H9 (cell line): ENCODE measurements at regions not wholly inside any gene's neighbourhood (a gene's known extent, or its start where the extent isn't known, plus 50 kb on each side); places are given as distances from the start of the nearest gene placed in this dataset.

Source experiments
- DNase-seq: peaks from one replicate; pipeline ENCODE4 v3.0.0-alpha.2; 2017
- H2AFZ ChIP-seq: one replicate; pipeline ENCODE4 v1.6.1; 2013; ENCODE audit warnings: mild to moderate bottlenecking, low read length, control low read depth, moderate library complexity
- H2AK5ac ChIP-seq: 2 replicates; pipeline ENCODE4 v1.6.1; 2013; ENCODE audit warnings: low read length, control low read depth, mixed read lengths; ENCODE audit not compliant: insufficient read length
- H2BK120ac ChIP-seq: one replicate; pipeline ENCODE4 v1.6.1; 2013; ENCODE audit warnings: low read depth, mild to moderate bottlenecking, low read length, control low read depth, inconsistent platforms; ENCODE audit not compliant: poor library complexity, severe bottlenecking
- H2BK12ac ChIP-seq: 2 replicates; pipeline ENCODE4 v1.6.1; 2013; ENCODE audit warnings: low read length, control low read depth, mixed read lengths, low read depth; ENCODE audit not compliant: insufficient read length
- H2BK15ac ChIP-seq: 2 replicates; pipeline ENCODE4 v1.6.1; 2013; ENCODE audit warnings: low read depth, low read length, control low read depth
- H2BK20ac ChIP-seq: one replicate; pipeline ENCODE4 v1.6.1; 2013; ENCODE audit warnings: low read depth, mild to moderate bottlenecking, low read length, control low read depth, inconsistent platforms; ENCODE audit not compliant: poor library complexity, severe bottlenecking
- H2BK5ac ChIP-seq: 2 replicates; pipeline ENCODE4 v1.6.1; 2013; ENCODE audit warnings: low read length, control low read depth, mixed read lengths; ENCODE audit not compliant: insufficient read length
- H3K14ac ChIP-seq: 2 replicates; pipeline ENCODE4 v1.6.1; 2013; ENCODE audit warnings: low read length, control low read depth; ENCODE audit not compliant: insufficient read depth
- H3K18ac ChIP-seq: 2 replicates; pipeline ENCODE4 v1.6.1; 2013; ENCODE audit warnings: low read depth, mild to moderate bottlenecking, mixed read lengths, low read length, control low read depth; ENCODE audit not compliant: insufficient read length
- H3K23ac ChIP-seq: 2 replicates; pipeline ENCODE4 v1.6.1; 2013; ENCODE audit warnings: low read length, control low read depth, mixed read lengths, low read depth; ENCODE audit not compliant: insufficient read length
- H3K23me2 ChIP-seq: 2 replicates; pipeline ENCODE4 v1.6.1; 2013; ENCODE audit warnings: low read depth, mild to moderate bottlenecking, mixed read lengths, low read length, control low read depth; ENCODE audit not compliant: insufficient read length, poor library complexity, severe bottlenecking
- H3K27ac ChIP-seq: 2 replicates; pipeline ENCODE4 v1.5.1; 2013; ENCODE audit warnings: low read length, control low read depth, mixed read lengths, low read depth; ENCODE audit not compliant: insufficient read length
- H3K27me3 ChIP-seq: 2 replicates; pipeline ENCODE4 v1.6.1; 2013; ENCODE audit warnings: low read length, control low read depth, inconsistent platforms; ENCODE audit not compliant: insufficient read depth
- H3K4ac ChIP-seq: 2 replicates; pipeline ENCODE4 v1.6.1; 2013; ENCODE audit warnings: low read depth, mild to moderate bottlenecking, control low read depth, inconsistent platforms, low read length, moderate library complexity
- H3K4me1 ChIP-seq: 2 replicates; pipeline ENCODE4 v1.6.1; 2013; ENCODE audit warnings: low read length, control low read depth, inconsistent platforms; ENCODE audit not compliant: insufficient read depth
- H3K4me2 ChIP-seq: 2 replicates; pipeline ENCODE4 v1.6.1; 2013; ENCODE audit warnings: low read length, control low read depth, mixed read lengths; ENCODE audit not compliant: insufficient read length, insufficient read depth
- H3K56ac ChIP-seq: 2 replicates; pipeline ENCODE4 v1.6.1; 2013; ENCODE audit warnings: low read depth, mild to moderate bottlenecking, mixed read lengths, low read length, control low read depth; ENCODE audit not compliant: insufficient read length
- H3K79me1 ChIP-seq: 2 replicates; pipeline ENCODE4 v1.6.1; 2013; ENCODE audit warnings: low read depth, mild to moderate bottlenecking, moderate library complexity, low read length, control low read depth, inconsistent platforms; ENCODE audit not compliant: insufficient read depth, poor library complexity, severe bottlenecking
- H3K79me2 ChIP-seq: 2 replicates; pipeline ENCODE4 v1.6.1; 2013; ENCODE audit warnings: low read length, control low read depth, inconsistent platforms; ENCODE audit not compliant: insufficient read depth
- H3K9ac ChIP-seq: 2 replicates; pipeline ENCODE4 v1.6.1; 2013; ENCODE audit warnings: low read length, control low read depth, mixed read lengths; ENCODE audit not compliant: insufficient read length; ENCODE audit errors: extremely low read depth
- H3K9me3 ChIP-seq: one replicate; pipeline ENCODE4 v1.6.1; 2013; ENCODE audit warnings: low read depth, low read length, inconsistent platforms; ENCODE audit not compliant: control insufficient read depth
- H3T11ph ChIP-seq: one replicate; pipeline ENCODE4 v1.6.1; 2013; ENCODE audit warnings: mild to moderate bottlenecking, low read length, control low read depth, inconsistent platforms
- H4K20me1 ChIP-seq: one replicate; pipeline ENCODE4 v1.6.1; 2013; ENCODE audit not compliant: control insufficient read depth, insufficient read length, insufficient read depth
- H4K5ac ChIP-seq: 2 replicates; pipeline ENCODE4 v1.6.1; 2013; ENCODE audit warnings: low read depth, mild to moderate bottlenecking, mixed read lengths, low read length, control low read depth; ENCODE audit not compliant: insufficient read length
- H4K8ac ChIP-seq: replicated peaks from 2 replicates; pipeline ENCODE4 v1.6.1; 2013; ENCODE audit warnings: low read length, control low read depth, mixed read lengths, low read depth; ENCODE audit not compliant: insufficient read length
- H4K91ac ChIP-seq: 2 replicates; pipeline ENCODE4 v1.6.1; 2013; ENCODE audit warnings: low read depth, mild to moderate bottlenecking, moderate library complexity, mixed read lengths, low read length, control low read depth; ENCODE audit not compliant: insufficient read length
- H3K27ac Mint-ChIP-seq, 3 experiments: 2 replicates in 2 of 3; 3 replicates in 1 of 3; pipeline ENCODE4 v1.8.0; 2020 to 2021; ENCODE audit warnings: mixed read lengths in 3 of 3, mild to moderate bottlenecking in 1 of 3, moderate library complexity in 1 of 3
- H3K27me3 Mint-ChIP-seq: 2 replicates; pipeline ENCODE4 v1.8.0; 2021; ENCODE audit warnings: low read depth, mild to moderate bottlenecking, moderate library complexity, mixed read lengths
- H3K36me3 Mint-ChIP-seq, 3 experiments: 2 replicates in 2 of 3; 3 replicates in 1 of 3; pipeline ENCODE4 v1.8.0; 2020 to 2021; ENCODE audit warnings: low read depth in 3 of 3, mixed read lengths in 3 of 3; ENCODE audit not compliant: insufficient read depth in 1 of 3
- H3K4me1 Mint-ChIP-seq, 2 experiments: 2 replicates each; pipeline ENCODE4 v1.8.0; 2020; ENCODE audit warnings: mixed read lengths in 2 of 2
- H3K4me3 Mint-ChIP-seq, 2 experiments: 2 replicates in 1 of 2; 3 replicates in 1 of 2; pipeline ENCODE4 v1.8.0; 2020 to 2021; ENCODE audit warnings: mild to moderate bottlenecking in 2 of 2, mixed read lengths in 2 of 2, moderate library complexity in 1 of 2
- H3K9me3 Mint-ChIP-seq, 2 experiments: 2 replicates in 1 of 2; 3 replicates in 1 of 2; pipeline ENCODE4 v1.8.0; 2020; ENCODE audit warnings: mild to moderate bottlenecking in 2 of 2, mixed read lengths in 2 of 2, moderate library complexity in 1 of 2
- WGBS: extraction: QIAGEN DNeasy Blood & Tissue Kit; methylation state at CpG from one replicate; pipeline ENCODE4 v1.1.7; 2013; ENCODE audit warnings: missing lambda C conversion rate, low lambda C conversion rate, mixed read lengths; ENCODE audit not compliant: insufficient read length; ENCODE audit errors: extremely low coverage; 5-methylcytosine and 5-hydroxymethylcytosine counted together
- TF ChIP-seq, protein P1 (sequence below): fragments of 200-600 bp; sonication (generic); conservative IDR thresholded peaks from 3 replicates; pipeline ENCODE4 v1.8.0; 2021; ENCODE audit warnings: antibody characterized with exemption, mild to moderate bottlenecking

DNA sequence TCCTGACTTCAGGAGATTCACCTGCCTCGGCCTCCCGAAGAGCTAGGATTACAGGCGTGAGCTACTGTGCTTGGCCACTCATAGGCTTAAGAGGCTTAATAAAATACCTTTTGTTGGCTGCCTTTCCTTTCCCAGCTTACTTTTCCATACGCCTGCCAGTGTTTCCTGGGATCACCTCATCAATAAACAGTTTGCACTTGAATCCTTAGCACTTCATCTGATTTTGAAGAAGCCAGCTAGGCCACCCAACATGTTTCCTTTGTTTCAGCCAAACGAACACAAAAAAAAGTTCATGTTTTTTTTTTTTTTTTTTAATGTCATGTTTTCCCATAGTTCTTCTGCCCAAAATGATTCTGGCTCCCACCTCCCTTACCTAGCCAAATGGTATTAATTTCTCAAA lies 92.3 kb downstream of the RAP2B start:
- Histone ChIP-seq H2BK12ac (no peak overlapping the region), H3K79me2 (no peaks in the 10 kb centered on the region), H3K27me3 (no peaks in the 10 kb centered on the region), H3K14ac (no peak overlapping the region), H4K20me1 (no peaks in the 10 kb centered on the region), H2BK120ac (no peak overlapping the region), H3K9me3 (no peaks in the 10 kb centered on the region), H2AFZ (no peak overlapping the region), H2BK15ac (no peak overlapping the region), H3K4me2 (no peak overlapping the region), H3K56ac (no peak overlapping the region), H3K79me1 (no peaks in the 10 kb centered on the region), H3K18ac (no peak overlapping the region), H3K23ac (no peak overlapping the region), H3K27ac (no peak overlapping the region), H4K91ac (no peak overlapping the region), H3T11ph (no peak overlapping the region), H4K5ac (no peak overlapping the region), H4K8ac (no peak overlapping the region), H3K23me2 (no peaks in the 10 kb centered on the region), H3K9ac (no peak overlapping the region), H3K4me1 (peaks cover 2% of the 10 kb centered on the region; the same call in 1 of the 2 replicates), H2BK5ac (no peak overlapping the region), H2AK5ac (no peak overlapping the region), H2BK20ac (no peak overlapping the region), H3K4ac (no peak overlapping the region)
- peaks cover 12 to 14% of the 10 kb centered on the region in 2 experiments for H3K4me1 Mint-ChIP-seq
- TF ChIP-seq, protein P1, sequence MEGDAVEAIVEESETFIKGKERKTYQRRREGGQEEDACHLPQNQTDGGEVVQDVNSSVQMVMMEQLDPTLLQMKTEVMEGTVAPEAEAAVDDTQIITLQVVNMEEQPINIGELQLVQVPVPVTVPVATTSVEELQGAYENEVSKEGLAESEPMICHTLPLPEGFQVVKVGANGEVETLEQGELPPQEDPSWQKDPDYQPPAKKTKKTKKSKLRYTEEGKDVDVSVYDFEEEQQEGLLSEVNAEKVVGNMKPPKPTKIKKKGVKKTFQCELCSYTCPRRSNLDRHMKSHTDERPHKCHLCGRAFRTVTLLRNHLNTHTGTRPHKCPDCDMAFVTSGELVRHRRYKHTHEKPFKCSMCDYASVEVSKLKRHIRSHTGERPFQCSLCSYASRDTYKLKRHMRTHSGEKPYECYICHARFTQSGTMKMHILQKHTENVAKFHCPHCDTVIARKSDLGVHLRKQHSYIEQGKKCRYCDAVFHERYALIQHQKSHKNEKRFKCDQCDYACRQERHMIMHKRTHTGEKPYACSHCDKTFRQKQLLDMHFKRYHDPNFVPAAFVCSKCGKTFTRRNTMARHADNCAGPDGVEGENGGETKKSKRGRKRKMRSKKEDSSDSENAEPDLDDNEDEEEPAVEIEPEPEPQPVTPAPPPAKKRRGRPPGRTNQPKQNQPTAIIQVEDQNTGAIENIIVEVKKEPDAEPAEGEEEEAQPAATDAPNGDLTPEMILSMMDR = no peak
- no peaks in the 10 kb centered on the region for H3K27me3 Mint-ChIP-seq
- no peak for DNase-seq
- no CpG with 5 or more reads among the region's 5 CpGs for WGBS
- H3K9me3 Mint-ChIP-seq = no peaks in the 10 kb centered on the region
- H3K36me3 Mint-ChIP-seq = no peaks in the 10 kb centered on the region
- no peak overlapping the region for H3K4me3 Mint-ChIP-seq
- peak overlapping the region in 2 of 3 experiments; percentile 69 to 86; a peak in 4 of 7 replicates for H3K27ac Mint-ChIP-seq
